Activated naive CD4-positive, alpha-beta T cell treated with anti-CD3 and anti-CD28 coated beads, Interleukin-2, amount 50 U/mL, for 24 hours (primary cell): ENCODE measurements at regions not wholly inside any gene's neighbourhood (a gene's known extent, or its start where the extent isn't known, plus 50 kb on each side); places are given as distances from the start of the nearest gene placed in this dataset.
"Not testable (repeated sequence)": the region's sequence is repeated elsewhere in the genome, so short reads cannot be mapped to it uniquely, and the experiment has no call there.

Experiments
- H3K27ac Mint-ChIP-seq: one replicate; pipeline ENCODE4 v1.8.0; 2021; ENCODE audit warnings: mild to moderate bottlenecking, mixed read lengths
- H3K27me3 Mint-ChIP-seq: one replicate; pipeline ENCODE4 v1.8.0; 2021; ENCODE audit warnings: mixed read lengths
- H3K36me3 Mint-ChIP-seq: one replicate; pipeline ENCODE4 v1.8.0; 2021; ENCODE audit warnings: mixed read lengths
- H3K4me1 Mint-ChIP-seq: one replicate; pipeline ENCODE4 v1.8.0; 2021; ENCODE audit warnings: mixed read lengths
- H3K4me3 Mint-ChIP-seq: one replicate; pipeline ENCODE4 v1.8.0; 2021; ENCODE audit warnings: mild to moderate bottlenecking, mixed read lengths
- H3K9me3 Mint-ChIP-seq: one replicate; pipeline ENCODE4 v1.8.0; 2021; ENCODE audit warnings: mixed read lengths

DNA sequence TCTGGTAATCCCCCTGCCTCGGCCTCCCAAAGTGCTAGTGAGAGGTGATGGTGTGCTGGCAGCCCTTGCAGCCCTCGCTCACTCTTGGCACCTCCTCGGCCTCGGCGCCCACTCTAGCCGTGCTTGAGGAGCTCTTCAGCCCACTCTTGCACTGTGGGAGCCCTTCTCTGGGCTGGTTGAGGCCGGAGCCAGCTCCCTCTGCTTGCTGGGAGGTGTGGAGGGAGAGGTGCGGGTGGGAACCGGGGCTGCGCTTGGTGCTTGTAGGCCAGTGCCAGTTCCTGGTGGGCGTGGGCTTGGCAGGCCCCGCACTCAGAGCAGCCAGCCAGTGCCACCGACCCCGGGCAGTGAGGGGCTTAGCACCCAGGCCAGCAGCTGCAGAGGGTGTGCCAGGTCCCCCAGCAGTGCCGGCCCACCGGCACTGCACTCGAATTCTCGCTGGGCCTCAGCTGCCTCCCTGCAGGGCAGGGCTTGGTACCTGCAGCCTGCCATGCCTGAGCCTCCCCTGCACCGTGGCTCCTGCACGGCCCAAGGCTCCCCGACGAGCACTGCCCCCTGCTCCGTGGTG is 189.0 kb upstream of the ASCC3 start:
- Mint-ChIP-seq H3K4me3 (no peak overlapping the region), H3K9me3 (no peaks in the 10 kb centered on the region), H3K36me3 (no peaks in the 10 kb centered on the region), H3K27me3 (no peaks in the 10 kb centered on the region), H3K27ac (no peak overlapping the region), H3K4me1 (no peaks in the 10 kb centered on the region)

DNA sequence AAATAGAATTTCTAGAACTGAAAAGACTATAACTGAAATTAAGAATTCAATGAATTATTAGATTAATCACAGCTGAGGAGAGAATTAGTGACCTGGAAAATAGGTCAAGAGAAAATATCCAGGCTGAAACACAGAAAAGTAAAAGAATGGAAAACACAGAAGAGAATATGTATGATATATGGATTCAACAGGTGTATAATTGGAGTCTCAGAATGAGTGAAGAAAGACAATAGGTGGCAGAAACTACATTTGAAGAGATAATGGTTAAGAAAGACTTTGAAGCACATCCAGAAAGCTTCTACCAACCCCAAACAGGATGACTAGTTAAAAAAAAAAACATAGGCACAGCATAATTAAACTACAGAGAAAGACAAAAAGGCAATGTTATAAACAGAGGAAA is 196.2 kb upstream of the ASCC3 start:
- Mint-ChIP-seq H3K9me3 (peaks cover 5% of the 10 kb centered on the region), H3K4me1 (no peaks in the 10 kb centered on the region), H3K27me3 (no peaks in the 10 kb centered on the region), H3K27ac (no peak overlapping the region), H3K4me3 (no peak overlapping the region), H3K36me3 (no peaks in the 10 kb centered on the region)

DNA sequence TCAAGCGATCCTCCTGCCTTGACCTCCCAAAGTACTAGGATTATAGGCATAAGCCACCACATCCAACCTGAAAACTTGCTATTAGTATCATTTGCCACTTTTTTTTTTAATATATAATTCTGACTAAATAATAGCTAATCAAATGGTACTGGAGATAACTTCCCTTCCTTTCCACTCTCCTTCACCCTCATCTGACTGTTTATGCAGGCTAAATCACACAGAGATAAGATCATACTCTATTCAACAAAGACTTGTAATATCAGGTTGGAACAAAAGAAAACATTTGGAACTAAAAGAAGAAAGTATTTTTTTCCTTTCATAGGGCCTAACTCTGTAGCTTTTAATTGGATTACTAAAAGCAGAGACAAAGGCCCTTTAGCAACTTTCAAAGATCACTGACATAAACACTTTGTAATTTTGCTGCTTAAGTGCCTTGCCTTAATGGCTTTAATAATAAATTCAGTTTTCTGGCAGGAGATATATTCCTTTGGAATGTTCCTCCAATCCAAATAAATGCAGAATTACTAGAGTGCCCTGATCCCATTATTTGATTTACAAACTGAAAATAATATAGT is 198.7 kb upstream of the ASCC3 start:
- no peaks in the 10 kb centered on the region for H3K27me3 Mint-ChIP-seq
- peaks cover 5% of the 10 kb centered on the region for H3K9me3 Mint-ChIP-seq
- H3K36me3 Mint-ChIP-seq: no peaks in the 10 kb centered on the region
- no peaks in the 10 kb centered on the region for H3K4me1 Mint-ChIP-seq
- no peak overlapping the region for H3K27ac Mint-ChIP-seq
- no peak overlapping the region for H3K4me3 Mint-ChIP-seq

DNA sequence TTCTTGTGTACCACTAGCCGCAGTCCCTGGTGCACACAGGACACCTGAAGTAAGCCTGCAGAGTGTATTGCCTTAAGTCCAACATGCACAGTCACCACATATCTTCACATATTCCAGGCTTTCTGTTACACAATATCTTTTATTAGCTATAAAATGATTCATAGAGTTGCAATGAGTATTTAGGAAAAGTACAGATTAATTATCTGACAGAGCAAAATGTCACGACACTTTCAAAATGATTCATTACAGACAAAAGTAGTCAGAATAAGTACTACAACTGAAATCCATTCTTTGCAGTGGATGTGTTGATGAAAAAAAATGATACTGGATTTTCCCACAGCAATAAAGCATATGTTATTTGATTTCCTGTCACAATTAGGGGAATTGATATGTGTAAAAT is 199.5 kb upstream of the ASCC3 start:
- no peaks in the 10 kb centered on the region for H3K36me3 Mint-ChIP-seq
- no peak overlapping the region for H3K27ac Mint-ChIP-seq
- peaks cover 5% of the 10 kb centered on the region for H3K9me3 Mint-ChIP-seq
- H3K27me3 Mint-ChIP-seq: no peaks in the 10 kb centered on the region
- no peak overlapping the region for H3K4me3 Mint-ChIP-seq
- H3K4me1 Mint-ChIP-seq: no peaks in the 10 kb centered on the region

DNA sequence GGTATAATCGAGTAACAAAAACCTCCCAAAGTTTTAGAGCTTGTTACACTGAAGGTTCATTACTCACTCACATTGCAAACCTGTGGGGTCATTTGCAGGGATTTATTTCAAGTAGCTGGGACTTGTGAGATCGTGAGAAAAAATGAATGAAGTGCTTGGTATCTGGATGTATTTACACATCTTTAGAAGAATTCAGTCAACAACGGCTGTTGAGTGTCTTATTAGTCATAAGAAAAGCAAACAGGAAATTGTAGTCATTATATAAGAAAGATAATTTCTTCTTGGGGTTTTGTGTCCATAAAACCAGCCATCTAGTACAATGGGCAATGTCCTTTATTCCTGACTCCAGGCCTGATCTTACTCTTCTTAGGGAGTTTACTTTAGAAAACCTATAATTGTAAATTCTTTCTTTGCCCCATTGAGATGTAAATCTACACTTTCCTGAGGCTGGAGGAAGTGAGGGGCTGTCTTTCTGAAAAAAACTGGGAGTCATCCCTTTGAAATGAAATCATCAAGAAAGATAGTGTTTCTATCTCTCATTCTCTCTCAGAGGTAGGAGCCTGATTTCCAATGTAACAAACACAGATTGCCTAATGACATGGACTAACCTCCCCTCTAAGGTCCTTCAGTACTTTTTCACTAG is 202.5 kb upstream of the ASCC3 start:
- Mint-ChIP-seq H3K36me3 (no peaks in the 10 kb centered on the region), H3K27ac (no peak overlapping the region), H3K4me3 (no peak overlapping the region)

DNA sequence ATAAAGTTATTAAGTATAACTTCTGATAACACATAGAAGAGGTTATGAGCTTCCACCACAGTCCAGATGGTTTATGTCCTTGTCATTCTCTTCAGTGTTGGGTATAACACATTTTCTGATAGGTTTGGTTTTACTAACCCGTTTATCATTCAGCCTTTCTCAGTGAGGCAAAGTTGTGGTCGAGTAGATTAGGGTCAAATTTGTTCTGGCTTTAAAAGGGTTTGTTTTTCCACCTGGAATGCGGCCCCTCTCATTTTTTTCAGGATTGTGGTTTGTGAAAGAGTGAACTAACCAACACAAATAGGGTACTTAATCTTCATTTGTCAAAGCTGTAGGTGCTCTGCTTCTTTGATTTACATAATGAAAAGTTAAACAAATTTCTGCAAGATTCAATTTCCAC is 204.2 kb upstream of the ASCC3 start:
- Mint-ChIP-seq H3K27me3 (peaks cover 8% of the 10 kb centered on the region), H3K4me1 (no peaks in the 10 kb centered on the region), H3K4me3 (no peak overlapping the region), H3K9me3 (peaks cover 7% of the 10 kb centered on the region), H3K36me3 (peaks cover 1% of the 10 kb centered on the region), H3K27ac (no peak overlapping the region)

More for the DNA sequence above, 202.5 kb upstream of the ASCC3 start:
- Mint-ChIP-seq H3K4me1 (no peaks in the 10 kb centered on the region), H3K9me3 (no peaks in the 10 kb centered on the region), H3K27me3 (peaks cover 4% of the 10 kb centered on the region)

DNA sequence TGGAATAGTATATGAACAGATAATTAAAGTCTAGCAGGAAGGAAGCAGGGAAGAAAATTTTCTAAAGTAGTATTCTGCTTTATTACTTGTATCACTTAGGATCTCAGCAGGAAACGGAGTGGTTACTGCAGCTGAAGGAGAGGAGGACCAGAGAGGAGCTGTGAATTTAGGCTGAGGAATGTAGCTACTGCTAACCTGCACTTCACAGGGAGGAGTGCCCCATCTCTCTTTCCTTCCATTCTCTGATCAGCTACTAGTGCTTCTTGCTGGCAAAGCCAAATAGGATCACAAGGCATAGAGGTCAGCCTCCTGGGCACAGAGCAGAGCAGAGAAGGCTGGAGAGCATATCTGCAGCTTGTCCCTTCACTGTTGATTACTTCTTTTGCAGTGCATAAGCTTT is 205.3 kb upstream of the ASCC3 start:
- no peak overlapping the region for H3K27ac Mint-ChIP-seq
- H3K4me3 Mint-ChIP-seq: no peak overlapping the region
- peaks cover 1% of the 10 kb centered on the region for H3K36me3 Mint-ChIP-seq
- H3K4me1 Mint-ChIP-seq: no peaks in the 10 kb centered on the region
- peaks cover 17% of the 10 kb centered on the region for H3K9me3 Mint-ChIP-seq
- peaks cover 8% of the 10 kb centered on the region for H3K27me3 Mint-ChIP-seq

DNA sequence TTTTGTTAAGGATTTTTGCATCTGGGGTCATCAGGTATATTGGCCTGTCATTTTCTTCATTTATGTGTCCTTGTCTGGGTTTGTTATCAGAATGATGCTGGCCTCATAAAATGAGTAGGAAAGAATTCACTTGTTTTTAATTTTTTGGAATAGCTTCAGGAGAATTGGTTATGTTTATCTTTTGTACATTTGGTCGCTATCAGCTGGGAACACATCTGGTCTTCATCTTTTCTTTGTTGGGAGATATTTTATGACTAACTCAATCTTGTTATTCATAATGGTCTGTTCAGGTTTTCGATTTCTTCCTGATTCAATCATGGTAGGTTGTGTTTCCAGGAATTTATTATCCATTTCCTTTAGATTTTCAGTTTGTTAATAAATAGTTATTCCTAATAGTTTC is 207.5 kb upstream of the ASCC3 start:
- peaks cover 8% of the 10 kb centered on the region for H3K27me3 Mint-ChIP-seq
- peaks cover 1% of the 10 kb centered on the region for H3K36me3 Mint-ChIP-seq
- H3K9me3 Mint-ChIP-seq: peaks cover 19% of the 10 kb centered on the region
- no peaks in the 10 kb centered on the region for H3K4me1 Mint-ChIP-seq
- no peak overlapping the region for H3K27ac Mint-ChIP-seq
- no peak overlapping the region for H3K4me3 Mint-ChIP-seq

DNA sequence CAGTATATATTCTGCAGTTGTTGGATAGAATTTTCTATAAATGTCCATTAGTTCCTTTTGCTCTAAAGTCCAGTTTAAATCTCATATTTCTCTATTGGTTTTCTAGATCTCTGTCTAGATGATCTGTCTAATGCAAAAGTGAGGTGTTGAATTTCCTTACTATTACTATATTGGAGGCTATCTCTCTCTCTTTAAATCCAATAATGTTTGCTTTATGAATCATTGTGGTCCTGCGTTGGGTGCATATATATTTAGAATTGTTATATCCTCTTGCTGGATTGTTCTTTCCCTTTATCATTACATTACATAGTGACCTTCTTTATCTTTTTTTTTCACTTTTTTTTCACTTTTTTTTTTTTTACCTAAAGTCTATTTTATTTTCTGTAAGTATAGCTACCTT is 208.5 kb upstream of the ASCC3 start:
- no peak overlapping the region for H3K27ac Mint-ChIP-seq
- peaks cover 8% of the 10 kb centered on the region for H3K27me3 Mint-ChIP-seq
- peaks cover 19% of the 10 kb centered on the region for H3K9me3 Mint-ChIP-seq
- H3K4me3 Mint-ChIP-seq: no peak overlapping the region
- H3K4me1 Mint-ChIP-seq: no peaks in the 10 kb centered on the region
- peaks cover 1% of the 10 kb centered on the region for H3K36me3 Mint-ChIP-seq

DNA sequence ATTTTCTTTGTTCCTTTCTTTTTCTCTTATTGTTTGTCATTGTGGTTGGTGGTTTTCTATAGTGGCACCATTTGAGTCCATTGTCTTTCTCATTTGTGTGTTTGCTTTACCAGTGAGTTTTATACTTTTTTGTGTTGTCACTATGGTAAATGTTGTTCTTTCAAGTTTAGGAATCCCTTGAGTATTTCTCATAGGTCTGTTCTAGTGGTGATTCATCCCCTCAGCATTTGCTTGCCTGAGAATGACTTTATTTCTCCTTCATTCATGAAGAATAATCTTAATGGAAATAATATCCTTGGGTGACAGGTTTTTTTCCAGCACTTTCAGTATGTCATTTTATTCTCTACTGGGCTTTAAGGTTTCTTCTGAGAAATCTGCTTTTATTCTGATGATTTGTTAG is 209.2 kb upstream of the ASCC3 start:
- Mint-ChIP-seq H3K4me3 (no peak overlapping the region), H3K36me3 (peaks cover 1% of the 10 kb centered on the region), H3K27me3 (peaks cover 8% of the 10 kb centered on the region), H3K4me1 (no peaks in the 10 kb centered on the region), H3K9me3 (peaks cover 19% of the 10 kb centered on the region), H3K27ac (no peak overlapping the region)

DNA sequence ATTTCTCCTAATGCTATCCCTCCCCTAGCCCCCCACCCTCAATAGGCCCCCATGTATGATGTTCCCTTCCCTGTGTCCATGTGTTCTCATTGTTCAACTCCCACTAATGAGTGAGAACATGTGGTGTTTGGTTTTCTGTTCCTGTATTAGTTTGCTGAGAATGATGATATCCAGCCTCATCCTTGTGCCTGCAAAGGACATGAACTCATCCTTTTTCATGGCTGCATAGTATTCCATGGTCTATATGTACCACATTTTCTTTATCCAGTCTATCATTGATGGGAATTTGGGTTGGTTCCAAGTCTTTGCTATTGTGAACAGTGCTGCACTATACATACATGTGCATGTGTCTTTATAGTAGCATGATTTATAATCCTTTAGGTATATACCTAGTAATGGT is 217.5 kb upstream of the ASCC3 start:
- not testable (repeated sequence) for H3K36me3 Mint-ChIP-seq, H3K4me3 Mint-ChIP-seq, H3K27ac Mint-ChIP-seq, H3K4me1 Mint-ChIP-seq, H3K27me3 Mint-ChIP-seq
- peaks cover 17% of the 10 kb centered on the region for H3K9me3 Mint-ChIP-seq

DNA sequence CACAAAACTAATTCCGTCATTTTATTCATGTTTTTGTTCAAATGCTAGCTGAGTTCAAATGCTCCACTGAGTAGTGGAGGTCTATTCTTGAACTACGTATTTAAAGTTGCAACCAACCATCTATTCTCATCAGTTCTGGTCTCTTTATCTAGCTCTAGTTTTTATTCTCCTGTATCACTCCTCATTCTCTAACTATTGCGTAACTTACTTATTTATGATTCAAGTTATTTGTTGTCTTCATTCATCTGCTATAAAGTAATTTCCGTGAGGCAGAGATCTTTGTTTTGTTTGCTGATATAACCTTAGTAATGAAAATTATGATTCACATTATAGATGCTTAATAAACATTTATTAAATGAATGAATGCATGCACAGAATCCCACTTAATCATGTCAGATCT is 221.6 kb upstream of the ASCC3 start:
- H3K27ac Mint-ChIP-seq: no peak overlapping the region
- H3K36me3 Mint-ChIP-seq: no peaks in the 10 kb centered on the region
- no peak overlapping the region for H3K4me3 Mint-ChIP-seq
- no peaks in the 10 kb centered on the region for H3K4me1 Mint-ChIP-seq
- H3K9me3 Mint-ChIP-seq: peaks cover 17% of the 10 kb centered on the region
- H3K27me3 Mint-ChIP-seq: peaks cover 10% of the 10 kb centered on the region

DNA sequence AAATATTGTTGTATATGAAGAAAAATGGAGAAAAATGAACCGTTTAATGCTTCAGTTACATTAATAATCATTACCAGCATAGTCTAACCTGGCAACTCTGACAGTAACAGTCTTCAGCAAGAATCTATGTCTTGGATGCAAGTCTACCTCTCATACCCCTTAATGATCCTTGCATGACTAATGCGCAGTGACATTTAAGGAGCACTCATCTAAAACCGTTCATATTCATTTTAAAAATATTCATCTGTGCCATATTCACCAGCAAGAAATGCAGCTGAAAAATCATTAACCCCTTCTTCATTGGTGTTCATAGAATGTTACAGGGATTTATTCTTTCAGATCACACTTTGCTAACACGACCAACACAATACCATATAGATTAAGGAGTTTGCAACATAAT is 227.2 kb upstream of the ASCC3 start:
- H3K9me3 Mint-ChIP-seq: no peaks in the 10 kb centered on the region
- no peak overlapping the region for H3K4me3 Mint-ChIP-seq
- H3K27me3 Mint-ChIP-seq: no peaks in the 10 kb centered on the region
- H3K36me3 Mint-ChIP-seq: no peaks in the 10 kb centered on the region
- H3K27ac Mint-ChIP-seq: no peak overlapping the region
- H3K4me1 Mint-ChIP-seq: no peaks in the 10 kb centered on the region

DNA sequence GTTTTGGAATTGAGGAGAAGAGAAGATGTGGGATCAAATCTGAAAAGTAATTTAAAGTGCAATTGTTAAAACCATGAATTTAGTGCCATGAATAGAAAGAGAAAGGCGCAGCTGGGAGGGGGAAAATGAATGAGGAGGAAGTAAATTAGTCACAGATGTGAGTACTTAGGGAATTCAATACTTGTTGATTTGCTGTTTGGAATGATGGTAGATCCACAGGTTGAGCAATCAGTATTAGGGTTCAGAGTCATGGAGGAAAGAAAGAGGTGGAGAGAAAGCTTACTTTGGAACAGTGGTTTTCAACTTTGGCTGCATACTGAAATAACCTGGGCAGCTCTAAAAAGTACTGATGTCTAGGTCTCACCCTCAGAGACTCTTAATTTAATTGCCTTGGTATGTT is 229.7 kb upstream of the ASCC3 start:
- H3K9me3 Mint-ChIP-seq: no peaks in the 10 kb centered on the region
- H3K27ac Mint-ChIP-seq: no peak overlapping the region
- no peaks in the 10 kb centered on the region for H3K4me1 Mint-ChIP-seq
- no peak overlapping the region for H3K4me3 Mint-ChIP-seq
- H3K27me3 Mint-ChIP-seq: no peaks in the 10 kb centered on the region
- no peaks in the 10 kb centered on the region for H3K36me3 Mint-ChIP-seq

DNA sequence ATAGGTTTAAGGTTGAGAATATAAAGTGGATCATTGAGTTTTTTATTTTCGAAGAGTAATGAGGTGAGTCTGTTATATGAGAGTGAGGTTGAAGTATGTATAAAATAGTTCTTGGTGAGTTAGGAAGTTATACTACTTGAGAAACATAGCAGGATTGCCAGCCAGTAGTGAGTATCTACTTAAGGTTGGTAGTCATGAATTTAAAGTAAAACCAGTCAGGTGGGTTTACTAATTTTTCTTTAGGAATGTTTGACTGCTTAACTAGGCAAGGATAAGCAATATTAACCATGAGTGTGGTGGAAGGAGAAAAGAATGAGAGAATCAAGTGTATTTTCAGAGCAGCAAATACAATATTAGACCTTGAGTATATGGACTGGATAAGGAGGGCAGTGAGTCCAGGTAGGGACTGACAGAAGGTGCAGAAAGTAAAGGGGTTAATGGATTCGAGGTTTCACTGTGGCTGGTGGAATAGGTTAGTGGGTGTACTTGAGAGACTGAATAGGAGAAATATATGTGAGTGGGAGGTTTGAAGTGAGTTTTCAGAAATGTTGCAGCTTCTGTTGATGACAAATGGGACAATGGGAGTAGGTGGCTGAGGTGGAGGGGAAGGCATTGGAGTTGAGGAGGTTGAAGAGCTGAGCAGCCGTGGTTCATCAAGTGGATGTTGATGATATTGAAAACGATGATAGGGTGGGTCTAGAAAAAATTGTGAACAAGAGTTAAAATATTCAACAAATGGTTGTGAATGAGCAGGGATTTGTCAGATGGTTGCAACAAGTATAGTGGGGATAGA is 232.5 kb upstream of the ASCC3 start:
- H3K4me3 Mint-ChIP-seq: no peak overlapping the region
- H3K27me3 Mint-ChIP-seq: no peaks in the 10 kb centered on the region
- no peaks in the 10 kb centered on the region for H3K36me3 Mint-ChIP-seq
- no peaks in the 10 kb centered on the region for H3K9me3 Mint-ChIP-seq
- H3K4me1 Mint-ChIP-seq: no peaks in the 10 kb centered on the region
- no peak overlapping the region for H3K27ac Mint-ChIP-seq

DNA sequence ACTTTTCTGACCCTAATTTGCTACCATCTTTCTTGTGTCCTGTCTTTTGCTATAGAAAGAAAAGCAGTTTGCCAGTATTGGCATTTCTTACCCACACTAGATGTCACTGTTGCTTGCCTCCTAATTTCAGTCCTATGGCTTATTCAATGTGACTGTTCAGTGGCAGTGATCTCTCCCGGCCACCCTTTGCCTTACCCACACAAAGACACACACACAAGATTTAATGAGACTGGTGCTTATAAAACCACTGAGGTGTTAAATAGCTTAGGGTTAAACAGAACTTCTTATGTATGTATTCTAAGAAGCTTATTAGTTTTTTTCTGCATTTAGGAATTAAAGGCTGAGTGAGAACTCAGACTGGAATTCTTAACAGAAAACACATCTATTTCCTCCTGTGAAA is 233.6 kb upstream of the ASCC3 start:
- no peak overlapping the region for H3K27ac Mint-ChIP-seq
- no peaks in the 10 kb centered on the region for H3K4me1 Mint-ChIP-seq
- no peaks in the 10 kb centered on the region for H3K9me3 Mint-ChIP-seq
- no peak overlapping the region for H3K4me3 Mint-ChIP-seq
- H3K36me3 Mint-ChIP-seq: no peaks in the 10 kb centered on the region
- H3K27me3 Mint-ChIP-seq: no peaks in the 10 kb centered on the region
